ENCODE measurements at regions not wholly inside any gene's neighbourhood (a gene's known extent, or its start where the extent isn't known, plus 50 kb on each side); places are given as distances from the start of the nearest gene placed in this dataset.

DNA sequence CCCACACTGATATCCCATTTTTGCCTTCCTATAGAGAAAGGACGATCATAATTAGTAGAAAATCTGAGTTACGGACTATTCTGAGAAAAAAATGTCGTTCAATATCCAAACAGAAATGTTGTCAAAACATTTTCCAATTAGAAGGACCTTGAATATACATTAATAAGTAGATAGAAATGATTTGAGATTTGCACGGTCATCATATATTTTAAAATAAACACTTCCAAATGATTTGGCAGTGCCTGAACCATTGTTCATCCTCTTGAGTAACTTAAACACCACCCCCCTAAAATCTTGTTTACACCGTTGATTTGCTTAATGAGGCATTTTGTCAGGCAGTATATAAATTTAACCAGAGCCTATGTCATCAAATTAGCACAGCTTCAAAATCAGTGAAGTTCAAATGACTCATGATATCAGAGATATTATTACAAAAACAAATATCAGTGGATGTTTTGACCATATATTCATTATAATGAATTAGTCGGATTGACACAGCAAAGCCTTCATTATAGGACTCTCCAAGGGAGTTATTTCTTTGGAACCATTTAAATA, 105.0 kb downstream of the ACTL7B start:
- Histone ChIP-seq H3K36me3 (no peaks in the 10 kb centered on the region), H3K4me1 (peaks cover 0 to 9% (median 2%) of the 10 kb centered on the region in 4 donors), H3K27ac (no peak overlapping the region), H3K9me3 (no peaks in the 10 kb centered on the region), H3K27me3 (no peaks in the 10 kb centered on the region), H3K4me3 (no peak overlapping the region)
- intact Hi-C loops (cut with DNase I; ENCODE audit: low total_unique reads) (loop anchor here (5.0 kb wide), 1 partner anchor 208 kb away; no protein-coding TSS in a partner anchor), in situ Hi-C loops (cut with MboI; ENCODE audit: low pct_ligation_motif_present in 1 of 4, low pct_unique_long_range_greater_than_20kb in 1 of 4, low sequenced_read_pairs in 3 of 4) (loop anchor here in 3 of 4 donors (10.0 to 25.0 kb wide), 3 partner anchors 1288 to 1338 kb away; no protein-coding TSS in a partner anchor)
- 74 to 75% methylated on average over 6 of the region's 6 CpGs for WGBS, 2 donors (ENCODE audit: low coverage in 1 of 2)
- DNase-seq, result no peak
- TF ChIP-seq, protein P1, sequence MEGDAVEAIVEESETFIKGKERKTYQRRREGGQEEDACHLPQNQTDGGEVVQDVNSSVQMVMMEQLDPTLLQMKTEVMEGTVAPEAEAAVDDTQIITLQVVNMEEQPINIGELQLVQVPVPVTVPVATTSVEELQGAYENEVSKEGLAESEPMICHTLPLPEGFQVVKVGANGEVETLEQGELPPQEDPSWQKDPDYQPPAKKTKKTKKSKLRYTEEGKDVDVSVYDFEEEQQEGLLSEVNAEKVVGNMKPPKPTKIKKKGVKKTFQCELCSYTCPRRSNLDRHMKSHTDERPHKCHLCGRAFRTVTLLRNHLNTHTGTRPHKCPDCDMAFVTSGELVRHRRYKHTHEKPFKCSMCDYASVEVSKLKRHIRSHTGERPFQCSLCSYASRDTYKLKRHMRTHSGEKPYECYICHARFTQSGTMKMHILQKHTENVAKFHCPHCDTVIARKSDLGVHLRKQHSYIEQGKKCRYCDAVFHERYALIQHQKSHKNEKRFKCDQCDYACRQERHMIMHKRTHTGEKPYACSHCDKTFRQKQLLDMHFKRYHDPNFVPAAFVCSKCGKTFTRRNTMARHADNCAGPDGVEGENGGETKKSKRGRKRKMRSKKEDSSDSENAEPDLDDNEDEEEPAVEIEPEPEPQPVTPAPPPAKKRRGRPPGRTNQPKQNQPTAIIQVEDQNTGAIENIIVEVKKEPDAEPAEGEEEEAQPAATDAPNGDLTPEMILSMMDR (IDR thresholded peaks at IDR 0.05), result no peak
- no peak for TF ChIP-seq POLR2AphosphoS5 (IDR thresholded peaks at IDR 0.05)
- TF ChIP-seq EP300 (IDR thresholded peaks at IDR 0.05; ENCODE audit: low read depth), result no peak

DNA sequence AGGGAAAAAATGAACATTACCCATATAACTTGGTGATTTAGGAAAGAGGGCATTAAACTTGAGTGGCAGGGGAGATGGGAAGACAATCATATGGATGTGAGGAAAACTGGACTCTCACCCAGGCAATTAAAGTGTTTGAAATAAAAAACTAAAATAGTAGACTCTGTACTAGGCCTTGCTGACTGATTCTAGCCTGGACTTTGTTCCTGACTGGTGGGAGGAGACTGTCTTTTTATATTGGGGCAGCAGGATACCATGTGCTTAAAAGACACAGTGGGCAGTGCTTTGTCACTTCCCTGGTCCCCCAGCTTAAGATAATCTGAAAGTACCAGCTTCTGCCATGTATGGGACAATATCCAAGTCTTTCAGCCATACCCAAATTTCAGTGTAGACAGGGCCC, 107.0 kb downstream of the ACTL7B start:
- DNase-seq, result peak; percentile 21
- intact Hi-C loops (cut with DNase I; ENCODE audit: low total_unique reads), result no loop called here
- H3K27me3 ChIP-seq, result no peaks in the 10 kb centered on the region
- peak overlapping the region in 1 of 4 donors; percentile 25 for H3K27ac ChIP-seq
- H3K4me3 ChIP-seq, result no peak overlapping the region
- no peaks in the 10 kb centered on the region for H3K9me3 ChIP-seq
- in situ Hi-C loops (cut with MboI; ENCODE audit: low pct_ligation_motif_present in 1 of 4, low pct_unique_long_range_greater_than_20kb in 1 of 4, low sequenced_read_pairs in 3 of 4), result no loop called here
- no peaks in the 10 kb centered on the region for H3K36me3 ChIP-seq
- peaks cover 0 to 9% (median 2%) of the 10 kb centered on the region in 4 donors for H3K4me1 ChIP-seq
- TF ChIP-seq, protein P1 (IDR thresholded peaks at IDR 0.05), result no peak
- TF ChIP-seq POLR2AphosphoS5 (IDR thresholded peaks at IDR 0.05), result no peak
- TF ChIP-seq EP300 (IDR thresholded peaks at IDR 0.05; ENCODE audit: low read depth), result no peak
- no peak for TF ChIP-seq POLR2A (IDR thresholded peaks at IDR 0.05)

DNA sequence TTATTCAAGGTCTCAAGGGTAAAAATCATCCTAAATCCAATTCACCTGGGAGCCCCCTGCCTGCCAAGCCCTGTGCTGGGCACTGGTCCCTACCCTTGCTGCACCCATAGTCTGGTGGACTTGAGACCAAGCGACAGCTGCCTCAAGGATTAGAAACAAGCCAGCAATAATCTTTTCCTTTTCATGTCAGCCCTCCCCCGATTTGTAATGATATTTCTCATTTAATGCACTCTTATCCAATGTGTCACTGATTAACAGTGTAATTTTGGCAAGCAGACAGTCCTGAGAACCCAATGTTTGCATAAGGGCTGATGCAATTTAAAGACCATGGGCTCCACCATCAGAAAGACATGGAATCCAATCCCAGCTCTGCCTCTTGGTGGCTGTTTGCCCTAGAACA, 108.9 kb downstream of the ACTL7B start:
- DNase-seq, result no peak
- no peaks in the 10 kb centered on the region for H3K36me3 ChIP-seq
- intact Hi-C loops (cut with DNase I; ENCODE audit: low total_unique reads), result no loop called here
- peaks cover 0 to 9% (median 2%) of the 10 kb centered on the region in 4 donors for H3K4me1 ChIP-seq
- TF ChIP-seq, protein P1 (IDR thresholded peaks at IDR 0.05), result no peak
- no peak for TF ChIP-seq POLR2A (IDR thresholded peaks at IDR 0.05)
- TF ChIP-seq EP300 (IDR thresholded peaks at IDR 0.05; ENCODE audit: low read depth), result no peak
- no peak for TF ChIP-seq POLR2AphosphoS5 (IDR thresholded peaks at IDR 0.05)
- in situ Hi-C loops (cut with MboI; ENCODE audit: low pct_ligation_motif_present in 1 of 4, low pct_unique_long_range_greater_than_20kb in 1 of 4, low sequenced_read_pairs in 3 of 4), result no loop called here
- no peak overlapping the region for H3K27ac ChIP-seq
- H3K9me3 ChIP-seq, result no peaks in the 10 kb centered on the region
- 48 to 52% methylated on average over 2 of the region's 2 CpGs for WGBS, 2 donors (ENCODE audit: low coverage in 1 of 2)
- H3K27me3 ChIP-seq, result no peaks in the 10 kb centered on the region
- H3K4me3 ChIP-seq, result no peak overlapping the region

DNA sequence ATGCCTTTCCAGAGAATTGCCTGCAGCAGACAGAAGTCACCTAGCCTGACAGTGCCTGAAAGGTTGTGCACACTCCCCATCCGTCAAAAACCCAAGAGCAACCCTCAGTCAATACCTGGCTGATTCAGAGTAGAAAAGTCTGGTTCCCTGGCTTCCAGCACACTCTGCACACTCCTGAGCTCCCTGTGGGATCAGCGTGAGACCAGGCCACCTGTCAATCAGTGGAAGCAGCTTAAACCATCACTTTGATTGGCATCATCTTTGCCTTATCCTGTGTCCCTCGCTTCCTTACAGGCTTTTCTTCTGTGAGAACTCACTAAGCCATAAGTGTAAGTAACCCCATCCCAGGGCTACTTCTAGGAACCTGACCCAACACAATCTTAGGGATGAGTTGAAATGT, 109.8 kb downstream of the ACTL7B start:
- no peaks in the 10 kb centered on the region for H3K36me3 ChIP-seq
- in situ Hi-C loops (cut with MboI; ENCODE audit: low pct_ligation_motif_present in 1 of 4, low pct_unique_long_range_greater_than_20kb in 1 of 4, low sequenced_read_pairs in 3 of 4) (no loop called here), intact Hi-C loops (cut with DNase I; ENCODE audit: low total_unique reads) (no loop called here)
- H3K27me3 ChIP-seq, result no peaks in the 10 kb centered on the region
- H3K4me1 ChIP-seq, result peaks cover 0 to 9% (median 2%) of the 10 kb centered on the region in 4 donors
- H3K9me3 ChIP-seq, result no peaks in the 10 kb centered on the region
- WGBS, 2 donors (ENCODE audit: low coverage in 1 of 2), result 79 to 80% methylated on average over 1 to 3 of the region's 3 CpGs
- no peak overlapping the region for H3K27ac ChIP-seq
- DNase-seq, result no peak
- no peak overlapping the region for H3K4me3 ChIP-seq
- TF ChIP-seq POLR2A (IDR thresholded peaks at IDR 0.05) (no peak), POLR2AphosphoS5 (IDR thresholded peaks at IDR 0.05) (no peak), EP300 (IDR thresholded peaks at IDR 0.05; ENCODE audit: low read depth) (no peak)
- TF ChIP-seq, protein P1 (IDR thresholded peaks at IDR 0.05), result no peak

All from transverse colon (tissue), 4 donors.